GM12878 (cell line): ENCODE measurements at regions not wholly inside any gene's neighbourhood (a gene's known extent, or its start where the extent isn't known, plus 50 kb on each side); places are given as distances from the start of the nearest gene placed in this dataset.
A peak's percentile ranks its signal among the peaks of the same experiment; 100 is the strongest.

Source experiments
- ATAC-seq: fragments of 200-7000 bp; cut with Tn5 transposase; 3 replicates; pipeline ENCODE4 v1.9.1; 2020; ENCODE audit warnings: mild to moderate bottlenecking, moderate library complexity
- BruUV-seq: library from RNA; stranded (reverse); fragments of 400-500 nt; replicated peaks from 2 replicates; lab custom pipeline; 2021; lab: Mats Ljungman, UMichigan
- CTCF ChIA-PET: fragments of 300-600 bp; sonication (Branson Sonifier 250); formaldehyde crosslinking; extraction: SDS; loops from one replicate; lab custom pipeline; 2021; ENCODE audit warnings: inconsistent platforms; lab: Yijun Ruan, JAX
- POLR2A ChIA-PET: fragments of 350-600 bp; formaldehyde crosslinking; extraction: SDS; loops from one replicate; lab custom pipeline; 2021; ENCODE audit warnings: inconsistent platforms; lab: Charles Lee
- RAD21 ChIA-PET: fragments of 300-600 bp; sonication (Branson Sonifier 250); formaldehyde crosslinking; loops from one replicate; lab custom pipeline; 2023; ENCODE audit warnings: antibody characterized with exemption; ENCODE audit not compliant: unreplicated experiment; lab: Charles Lee
- SMC1A ChIA-PET: fragments of 300-600 bp; sonication (Branson Sonifier 250); formaldehyde crosslinking; loops from one replicate; lab custom pipeline; 2023; ENCODE audit not compliant: unreplicated experiment, uncharacterized antibody; lab: Charles Lee
- DNase-seq: peaks from one replicate; pipeline ENCODE4 v3.0.0-alpha.2; 2011; ENCODE audit warnings: low read depth, low spot score
- FAIRE-seq: peaks from 3 replicates; lab custom pipeline; 2011; peaks lifted over from hg19 to GRCh38; lab: Jason Lieb, UNC
- H2AFZ ChIP-seq: 2 replicates; pipeline ENCODE4 v1.6.0; 2011; ENCODE audit warnings: low read depth, low read length, control low read depth; ENCODE audit not compliant: control insufficient read depth
- H3K27ac ChIP-seq: 2 replicates; pipeline ENCODE4 v1.5.1; 2011; ENCODE audit warnings: control low read depth; ENCODE audit not compliant: control insufficient read depth, insufficient read depth
- H3K27me3 ChIP-seq, 2 experiments: replicated peaks in 1 of 2; 2 replicates each; pipeline versions ENCODE4 v1.6.0 to v1.6.1; 2011; ENCODE audit warnings: low read length in 1 of 2; ENCODE audit not compliant: control insufficient read depth in 2 of 2, insufficient read depth in 2 of 2
- H3K36me3 ChIP-seq, 2 experiments: 2 replicates each; pipeline ENCODE4 v1.5.1; 2011; ENCODE audit warnings: low read length in 1 of 2; ENCODE audit not compliant: control insufficient read depth in 2 of 2, insufficient read depth in 2 of 2
- H3K4me1 ChIP-seq: 2 replicates; pipeline ENCODE4 v1.6.1; 2011; ENCODE audit warnings: mild to moderate bottlenecking, low read length, moderate library complexity, mixed read lengths; ENCODE audit not compliant: control insufficient read depth, insufficient read depth
- H3K4me2 ChIP-seq: 2 replicates; pipeline ENCODE4 v1.6.0; 2011; ENCODE audit warnings: control low read depth; ENCODE audit not compliant: control insufficient read depth, insufficient read depth
- H3K4me3 ChIP-seq: fragments of 200-600 bp; sonication (generic); 2 replicates; pipeline ENCODE4 v1.5.1; 2016
- H3K79me2 ChIP-seq: 2 replicates; pipeline ENCODE4 v1.6.0; 2011; ENCODE audit warnings: low read length; ENCODE audit not compliant: control insufficient read depth, insufficient read depth
- H3K9ac ChIP-seq: 2 replicates; pipeline ENCODE4 v1.8.0; 2011; ENCODE audit warnings: low read length, control low read depth, mixed read lengths; ENCODE audit not compliant: control insufficient read depth, insufficient read depth
- H3K9me3 ChIP-seq: replicated peaks from 3 replicates; pipeline ENCODE4 v1.5.1; 2011; ENCODE audit warnings: mild to moderate bottlenecking, low read length; ENCODE audit not compliant: control insufficient read depth, insufficient read depth
- H4K20me1 ChIP-seq: 2 replicates; pipeline ENCODE4 v1.6.0; 2011; ENCODE audit not compliant: control insufficient read depth, insufficient read depth
- IRF4 ChIP-seq: IDR thresholded peaks from 2 replicates; pipeline ENCODE4 v1.6.1; 2011; ENCODE audit warnings: low read depth, low read length
- PAX8 ChIP-seq: fragments of 450-650 bp; IDR thresholded peaks from 2 replicates; pipeline ENCODE4 v1.6.1; 2017; ENCODE audit warnings: mild to moderate bottlenecking, moderate library complexity
- RELB ChIP-seq: fragments of 450-650 bp; IDR thresholded peaks from 2 replicates; pipeline ENCODE4 v1.6.1; 2017; ENCODE audit warnings: low read depth, mild to moderate bottlenecking, moderate library complexity
- SREBF2 ChIP-seq: IDR thresholded peaks from 2 replicates; pipeline ENCODE4 v1.6.1; 2012; ENCODE audit warnings: mild to moderate bottlenecking, low read length
- ZNF687 ChIP-seq: fragments of 450-650 bp; IDR thresholded peaks from 2 replicates; pipeline ENCODE4 v1.6.1; 2017; ENCODE audit warnings: mild to moderate bottlenecking, moderate library complexity
- WGBS: methylation state at CpG from one replicate; pipeline ENCODE4 v1.1.6; 2016; ENCODE audit warnings: low lambda C conversion rate; ENCODE audit not compliant: insufficient replicate concordance, insufficient coverage; ENCODE audit errors: missing lambda C conversion rate; 5-methylcytosine and 5-hydroxymethylcytosine counted together
- in situ Hi-C: fragments of 300-500 bp; cut with MboI; formaldehyde crosslinking; loops from 9 replicates; pipeline ENCODE4 v1.14.3; 2018; ENCODE audit warnings: mixed read lengths
- intact Hi-C: fragments of 100-400 bp; cut with micrococcal nuclease; formaldehyde crosslinking; loops from one replicate; pipeline ENCODE4 v1.14.2; 2022; ENCODE audit not compliant: unreplicated experiment

DNA sequence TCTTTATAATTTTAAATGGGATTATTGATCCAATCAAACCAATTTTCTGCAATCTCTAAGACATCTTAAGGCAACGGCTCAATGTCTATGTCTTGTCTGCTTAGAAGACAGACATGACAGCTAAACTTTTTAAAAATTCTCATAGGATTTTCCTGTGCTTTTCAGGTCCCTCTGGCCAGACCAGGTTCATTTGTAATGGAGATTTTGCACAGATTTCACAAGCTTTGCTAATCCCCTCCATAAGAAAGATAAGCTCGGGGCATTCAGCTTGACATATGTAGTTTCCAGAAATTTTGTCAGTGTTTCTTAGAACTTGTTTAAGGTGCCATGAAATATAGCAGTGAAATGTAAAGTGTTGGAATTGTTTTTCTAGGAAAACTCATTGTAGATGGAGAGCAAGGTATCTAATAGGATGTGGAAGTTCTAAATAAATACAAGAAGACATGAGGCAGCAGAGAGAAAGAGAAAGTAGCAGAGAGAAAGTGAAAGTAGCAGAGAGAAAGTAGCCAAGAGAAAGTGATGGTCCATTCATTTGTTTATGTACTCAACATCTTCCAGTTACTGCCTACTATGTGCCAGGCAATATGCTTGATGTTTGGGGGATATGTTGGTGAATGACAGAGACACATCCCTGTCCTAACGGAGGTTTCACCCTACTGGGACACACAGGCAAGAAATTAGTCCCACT lies 219.1 kb upstream of the ARHGAP42 start:
- Histone ChIP-seq H3K4me2 (peak overlapping the region; percentile 44; the same call in 1 of the 2 replicates), H2AFZ (peak overlapping the region; percentile 67), H3K79me2 (no peaks in the 10 kb centered on the region), H3K4me1 (no peaks in the 10 kb centered on the region), H3K4me3 (no peak overlapping the region), H3K36me3 (no peaks in the 10 kb centered on the region), H3K9ac (no peak overlapping the region), H3K27ac (no peak overlapping the region), H3K9me3 (no peaks in the 10 kb centered on the region), H3K27me3 (no peaks in the 10 kb centered on the region), H4K20me1 (no peaks in the 10 kb centered on the region)
- peak; percentile 80 for ATAC-seq
- ChIA-PET CTCF (interaction anchor here (0.9 kb wide), 1 partner anchor 89 kb away, joined by 3 read pairs; no protein-coding TSS in a partner anchor), RAD21 (no interaction called here), SMC1A (no interaction called here), POLR2A (no interaction called here)
- 43% methylated on average over 3 of the region's 3 CpGs for WGBS
- intact Hi-C loops = no loop called here
- TF ChIP-seq SREBF2 (no peak), ZNF687 (no peak), IRF4 (no peak), PAX8 (no peak), RELB (no peak)
- in situ Hi-C loops = no loop called here
- no peak for DNase-seq
- BruUV-seq = no TSS peak
- no peak for FAIRE-seq
